ENCODE measurements at regions not wholly inside any gene's neighbourhood (a gene's known extent, or its start where the extent isn't known, plus 50 kb on each side); places are given as distances from the start of the nearest gene placed in this dataset.

DNA sequence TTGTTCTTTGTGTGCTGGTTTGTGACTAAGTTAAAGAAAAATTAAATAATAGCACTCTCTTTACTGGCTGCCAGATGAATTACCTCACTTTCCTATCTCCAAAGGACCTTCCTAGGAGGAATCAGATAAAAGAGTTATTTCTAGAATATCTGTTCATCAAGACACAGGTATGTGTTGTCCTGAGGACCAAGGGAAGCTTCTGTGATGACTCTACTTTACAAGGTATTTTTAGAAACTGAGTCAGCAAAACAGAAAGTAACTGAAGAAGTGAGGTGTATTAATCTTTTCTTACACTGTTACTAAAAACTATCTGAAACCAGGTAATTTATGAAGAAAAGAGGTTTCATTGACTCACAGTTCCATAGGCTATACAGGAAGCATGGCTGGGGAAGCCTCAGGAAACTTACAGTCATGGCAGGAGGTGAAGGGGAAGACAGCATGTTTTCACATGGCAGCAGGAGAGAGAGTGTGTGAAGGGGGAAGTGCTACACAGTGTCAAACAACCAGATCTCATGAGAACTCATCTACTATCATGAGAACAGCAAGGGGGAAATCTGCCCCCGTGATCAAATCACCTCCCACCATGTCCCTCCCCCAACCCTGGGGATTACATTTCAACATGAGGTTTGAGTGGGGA is 189.2 kb upstream of the DMAC1 start:
- TF ChIP-seq, protein P1, sequence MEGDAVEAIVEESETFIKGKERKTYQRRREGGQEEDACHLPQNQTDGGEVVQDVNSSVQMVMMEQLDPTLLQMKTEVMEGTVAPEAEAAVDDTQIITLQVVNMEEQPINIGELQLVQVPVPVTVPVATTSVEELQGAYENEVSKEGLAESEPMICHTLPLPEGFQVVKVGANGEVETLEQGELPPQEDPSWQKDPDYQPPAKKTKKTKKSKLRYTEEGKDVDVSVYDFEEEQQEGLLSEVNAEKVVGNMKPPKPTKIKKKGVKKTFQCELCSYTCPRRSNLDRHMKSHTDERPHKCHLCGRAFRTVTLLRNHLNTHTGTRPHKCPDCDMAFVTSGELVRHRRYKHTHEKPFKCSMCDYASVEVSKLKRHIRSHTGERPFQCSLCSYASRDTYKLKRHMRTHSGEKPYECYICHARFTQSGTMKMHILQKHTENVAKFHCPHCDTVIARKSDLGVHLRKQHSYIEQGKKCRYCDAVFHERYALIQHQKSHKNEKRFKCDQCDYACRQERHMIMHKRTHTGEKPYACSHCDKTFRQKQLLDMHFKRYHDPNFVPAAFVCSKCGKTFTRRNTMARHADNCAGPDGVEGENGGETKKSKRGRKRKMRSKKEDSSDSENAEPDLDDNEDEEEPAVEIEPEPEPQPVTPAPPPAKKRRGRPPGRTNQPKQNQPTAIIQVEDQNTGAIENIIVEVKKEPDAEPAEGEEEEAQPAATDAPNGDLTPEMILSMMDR (CRISPR knock-in tag; IDR thresholded peaks at IDR 0.05), result no peak
- TF ChIP-seq HDAC2 (CRISPR knock-in tag; IDR thresholded peaks at IDR 0.05) (no peak), ZNF224 (CRISPR knock-in tag; IDR thresholded peaks at IDR 0.05) (no peak), ZNF256 (CRISPR knock-in tag; conservative IDR thresholded peaks at IDR 0.05) (no peak), TCF7 (IDR thresholded peaks at IDR 0.05; ENCODE audit: low read depth) (no peak), CAMTA2 (CRISPR knock-in tag; IDR thresholded peaks at IDR 0.05; ENCODE audit: borderline replicate concordance) (no peak), NFE2L1 (CRISPR knock-in tag; IDR thresholded peaks at IDR 0.05; ENCODE audit: borderline replicate concordance) (no peak), KLF11 (CRISPR knock-in tag; IDR thresholded peaks at IDR 0.05) (no peak), SP1 (IDR thresholded peaks at IDR 0.05) (no peak), SP1 (CRISPR knock-in tag; IDR thresholded peaks at IDR 0.05) (no peak), EZH2 (conservative IDR thresholded peaks at IDR 0.05; ENCODE audit: low read depth, low read length) (no peak)
- TF ChIP-seq, protein P2, sequence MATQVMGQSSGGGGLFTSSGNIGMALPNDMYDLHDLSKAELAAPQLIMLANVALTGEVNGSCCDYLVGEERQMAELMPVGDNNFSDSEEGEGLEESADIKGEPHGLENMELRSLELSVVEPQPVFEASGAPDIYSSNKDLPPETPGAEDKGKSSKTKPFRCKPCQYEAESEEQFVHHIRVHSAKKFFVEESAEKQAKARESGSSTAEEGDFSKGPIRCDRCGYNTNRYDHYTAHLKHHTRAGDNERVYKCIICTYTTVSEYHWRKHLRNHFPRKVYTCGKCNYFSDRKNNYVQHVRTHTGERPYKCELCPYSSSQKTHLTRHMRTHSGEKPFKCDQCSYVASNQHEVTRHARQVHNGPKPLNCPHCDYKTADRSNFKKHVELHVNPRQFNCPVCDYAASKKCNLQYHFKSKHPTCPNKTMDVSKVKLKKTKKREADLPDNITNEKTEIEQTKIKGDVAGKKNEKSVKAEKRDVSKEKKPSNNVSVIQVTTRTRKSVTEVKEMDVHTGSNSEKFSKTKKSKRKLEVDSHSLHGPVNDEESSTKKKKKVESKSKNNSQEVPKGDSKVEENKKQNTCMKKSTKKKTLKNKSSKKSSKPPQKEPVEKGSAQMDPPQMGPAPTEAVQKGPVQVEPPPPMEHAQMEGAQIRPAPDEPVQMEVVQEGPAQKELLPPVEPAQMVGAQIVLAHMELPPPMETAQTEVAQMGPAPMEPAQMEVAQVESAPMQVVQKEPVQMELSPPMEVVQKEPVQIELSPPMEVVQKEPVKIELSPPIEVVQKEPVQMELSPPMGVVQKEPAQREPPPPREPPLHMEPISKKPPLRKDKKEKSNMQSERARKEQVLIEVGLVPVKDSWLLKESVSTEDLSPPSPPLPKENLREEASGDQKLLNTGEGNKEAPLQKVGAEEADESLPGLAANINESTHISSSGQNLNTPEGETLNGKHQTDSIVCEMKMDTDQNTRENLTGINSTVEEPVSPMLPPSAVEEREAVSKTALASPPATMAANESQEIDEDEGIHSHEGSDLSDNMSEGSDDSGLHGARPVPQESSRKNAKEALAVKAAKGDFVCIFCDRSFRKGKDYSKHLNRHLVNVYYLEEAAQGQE (IDR thresholded peaks at IDR 0.05; ENCODE audit: borderline replicate concordance in 1 of 2, low read depth in 1 of 2, low read length in 2 of 2), result no peak
- TF ChIP-seq, protein P3, sequence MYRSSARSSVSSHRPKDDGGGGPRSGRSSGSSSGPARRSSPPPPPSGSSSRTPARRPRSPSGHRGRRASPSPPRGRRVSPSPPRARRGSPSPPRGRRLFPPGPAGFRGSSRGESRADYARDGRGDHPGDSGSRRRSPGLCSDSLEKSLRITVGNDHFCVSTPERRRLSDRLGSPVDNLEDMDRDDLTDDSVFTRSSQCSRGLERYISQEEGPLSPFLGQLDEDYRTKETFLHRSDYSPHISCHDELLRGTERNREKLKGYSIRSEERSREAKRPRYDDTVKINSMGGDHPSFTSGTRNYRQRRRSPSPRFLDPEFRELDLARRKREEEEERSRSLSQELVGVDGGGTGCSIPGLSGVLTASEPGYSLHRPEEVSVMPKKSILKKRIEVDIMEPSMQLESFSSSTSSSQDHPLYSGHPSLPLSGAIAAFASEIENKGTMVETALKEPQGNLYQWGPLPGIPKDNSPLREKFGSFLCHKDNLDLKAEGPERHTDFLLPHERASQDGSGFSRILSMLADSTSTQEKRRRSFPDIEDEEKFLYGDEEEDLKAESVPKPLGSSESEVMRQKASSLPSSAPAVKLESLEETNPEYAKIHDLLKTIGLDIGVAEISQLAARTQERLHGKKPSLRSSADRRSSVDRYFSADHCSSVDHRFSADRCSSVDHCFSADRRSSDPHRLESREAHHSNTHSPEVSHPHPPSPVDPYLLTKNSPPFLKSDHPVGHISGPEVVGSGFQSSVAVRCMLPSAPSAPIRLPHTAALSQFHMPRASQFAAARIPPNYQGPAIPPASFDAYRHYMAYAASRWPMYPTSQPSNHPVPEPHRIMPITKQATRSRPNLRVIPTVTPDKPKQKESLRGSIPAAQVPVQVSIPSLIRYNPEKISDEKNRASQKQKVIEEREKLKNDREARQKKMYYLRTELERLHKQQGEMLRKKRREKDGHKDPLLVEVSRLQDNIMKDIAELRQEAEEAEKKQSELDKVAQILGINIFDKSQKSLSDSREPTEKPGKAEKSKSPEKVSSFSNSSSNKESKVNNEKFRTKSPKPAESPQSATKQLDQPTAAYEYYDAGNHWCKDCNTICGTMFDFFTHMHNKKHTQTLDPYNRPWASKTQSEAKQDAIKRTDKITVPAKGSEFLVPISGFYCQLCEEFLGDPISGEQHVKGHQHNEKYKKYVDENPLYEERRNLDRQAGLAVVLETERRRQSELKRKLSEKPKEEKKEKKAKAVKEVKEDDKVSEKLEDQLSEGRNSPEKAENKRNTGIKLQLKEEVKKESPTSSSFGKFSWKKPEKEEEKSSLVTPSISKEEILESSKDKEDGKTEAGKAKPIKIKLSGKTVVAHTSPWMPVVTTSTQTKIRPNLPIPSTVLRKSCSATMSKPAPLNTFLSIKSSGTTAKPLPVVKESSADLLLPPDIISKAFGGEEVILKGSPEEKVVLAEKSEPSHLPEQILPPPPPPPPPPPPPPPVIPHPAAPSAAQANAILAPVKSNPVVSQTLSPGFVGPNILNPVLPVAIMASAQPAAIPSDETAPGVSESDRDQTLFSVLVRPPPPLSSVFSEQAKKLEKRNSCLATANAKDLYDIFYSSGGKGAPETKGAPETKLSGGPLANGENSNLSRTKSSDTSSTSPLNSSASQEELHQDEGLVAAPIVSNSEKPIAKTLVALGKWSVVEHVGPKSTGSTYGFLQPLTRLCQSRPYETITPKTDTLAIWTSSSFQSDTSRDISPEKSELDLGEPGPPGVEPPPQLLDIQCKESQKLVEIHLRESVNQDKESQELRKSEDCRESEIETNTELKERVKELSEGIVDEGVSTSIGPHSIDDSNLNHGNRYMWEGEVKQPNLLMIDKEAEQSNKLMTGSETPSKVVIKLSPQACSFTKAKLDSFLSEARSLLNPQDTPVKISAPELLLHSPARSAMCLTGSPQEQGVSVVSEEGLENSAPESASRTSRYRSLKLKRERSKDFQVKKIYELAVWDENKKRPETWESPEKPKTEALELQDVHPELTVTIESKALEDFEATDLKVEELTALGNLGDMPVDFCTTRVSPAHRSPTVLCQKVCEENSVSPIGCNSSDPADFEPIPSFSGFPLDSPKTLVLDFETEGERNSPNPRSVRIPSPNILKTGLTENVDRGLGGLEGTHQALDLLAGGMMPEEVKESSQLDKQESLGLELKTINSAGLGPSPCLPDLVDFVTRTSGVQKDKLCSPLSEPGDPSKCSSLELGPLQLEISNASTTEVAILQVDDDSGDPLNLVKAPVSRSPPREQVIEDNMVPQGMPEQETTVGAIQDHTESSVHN (CRISPR knock-in tag; IDR thresholded peaks at IDR 0.05), result no peak
- TF ChIP-seq, protein P4, sequence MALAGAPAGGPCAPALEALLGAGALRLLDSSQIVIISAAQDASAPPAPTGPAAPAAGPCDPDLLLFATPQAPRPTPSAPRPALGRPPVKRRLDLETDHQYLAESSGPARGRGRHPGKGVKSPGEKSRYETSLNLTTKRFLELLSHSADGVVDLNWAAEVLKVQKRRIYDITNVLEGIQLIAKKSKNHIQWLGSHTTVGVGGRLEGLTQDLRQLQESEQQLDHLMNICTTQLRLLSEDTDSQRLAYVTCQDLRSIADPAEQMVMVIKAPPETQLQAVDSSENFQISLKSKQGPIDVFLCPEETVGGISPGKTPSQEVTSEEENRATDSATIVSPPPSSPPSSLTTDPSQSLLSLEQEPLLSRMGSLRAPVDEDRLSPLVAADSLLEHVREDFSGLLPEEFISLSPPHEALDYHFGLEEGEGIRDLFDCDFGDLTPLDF (CRISPR knock-in tag; IDR thresholded peaks at IDR 0.05), result no peak
